ENCODE measurements at regions not wholly inside any gene's neighbourhood (a gene's known extent, or its start where the extent isn't known, plus 50 kb on each side); places are given as distances from the start of the nearest gene placed in this dataset.

- TF ChIP-seq ZXDC (CRISPR knock-in tag; IDR thresholded peaks at IDR 0.05) (no peak), CSRNP2 (CRISPR knock-in tag; conservative IDR thresholded peaks at IDR 0.05; ENCODE audit: low read depth) (no peak), MIXL1 (CRISPR knock-in tag; IDR thresholded peaks at IDR 0.05) (0 out of 2 replicates have a peak, but pooled peaks have one; percentile 19), ZMAT5 (CRISPR knock-in tag; IDR thresholded peaks at IDR 0.05; ENCODE audit: borderline replicate concordance, low read depth) (no peak), TCF7L2 (IDR thresholded peaks at IDR 0.05; ENCODE audit: low read depth, low read length) (no peak), ZNF543 (CRISPR knock-in tag; IDR thresholded peaks at IDR 0.05) (no peak), ZNF761 (CRISPR knock-in tag; conservative IDR thresholded peaks at IDR 0.05) (no peak), ZFP90 (CRISPR knock-in tag; IDR thresholded peaks at IDR 0.05; ENCODE audit: borderline replicate concordance) (no peak), ZNF333 (CRISPR knock-in tag; IDR thresholded peaks at IDR 0.05; ENCODE audit: borderline replicate concordance) (no peak), ZNF143 (CRISPR knock-in tag; IDR thresholded peaks at IDR 0.05) (no peak), ZNF362 (CRISPR knock-in tag; IDR thresholded peaks at IDR 0.05; ENCODE audit: borderline replicate concordance) (no peak), ZNF605 (CRISPR knock-in tag; IDR thresholded peaks at IDR 0.05) (no peak), ZNF75D (CRISPR knock-in tag; IDR thresholded peaks at IDR 0.05; ENCODE audit: borderline replicate concordance) (no peak), ZEB1 (IDR thresholded peaks at IDR 0.05; ENCODE audit: insufficient replicate concordance, low read depth) (no peak), RAD51 (IDR thresholded peaks at IDR 0.05; ENCODE audit: borderline replicate concordance) (no peak), ATF5 (CRISPR knock-in tag; IDR thresholded peaks at IDR 0.05; ENCODE audit: low read depth) (no peak), PATZ1 (CRISPR knock-in tag; IDR thresholded peaks at IDR 0.05) (no peak)
Measured at GRCh38 chr1:228853637-228854036, 118.4 kb downstream of the RHOU start (continued).

Data from HepG2 (cell line).